ENCODE measurements at regions not wholly inside any gene's neighbourhood (a gene's known extent, or its start where the extent isn't known, plus 50 kb on each side); places are given as distances from the start of the nearest gene placed in this dataset.

GRCh38 chr12:98243190-98243589, 272.2 kb upstream of the TMPO start:
- TF ChIP-seq TAF1 (IDR thresholded peaks at IDR 0.05; ENCODE audit: low read depth) (no peak), MXI1 (conservative IDR thresholded peaks at IDR 0.05; ENCODE audit: poor library complexity, severe bottlenecking) (no peak), RAD21 (conservative IDR thresholded peaks at IDR 0.05) (no peak), POLR2AphosphoS5 (IDR thresholded peaks at IDR 0.05) (no peak), REST (IDR thresholded peaks at IDR 0.05; ENCODE audit: borderline replicate concordance) (no peak), EP300 (conservative IDR thresholded peaks at IDR 0.05; ENCODE audit: poor library complexity, severe bottlenecking) (no peak), SMC3 (conservative IDR thresholded peaks at IDR 0.05; ENCODE audit: poor library complexity) (no peak)
- Histone ChIP-seq H3K36me3 (ENCODE audit: insufficient read depth, low read length) (no peaks in the 10 kb centered on the region), H3F3A (ENCODE audit: insufficient read depth, low read length, poor library complexity, severe bottlenecking) (no peaks in the 10 kb centered on the region), H3K4me3 (ENCODE audit: low read length) (no peak overlapping the region), H3K9me2 (ENCODE audit: insufficient read depth, low read length) (no peaks in the 10 kb centered on the region), H2AFZ (ENCODE audit: low read depth, low read length) (no peak overlapping the region), H3K9me3 (ENCODE audit: low read length) (no peaks in the 10 kb centered on the region), H3K27me3 (ENCODE audit: insufficient read depth, low read depth, low read length) (no peaks in the 10 kb centered on the region), H4K20me1 (ENCODE audit: insufficient read depth) (no peaks in the 10 kb centered on the region), H3K27ac (ENCODE audit: low read length) (no peak overlapping the region), H3K4me2 (ENCODE audit: low read length) (no peak overlapping the region), H3K9ac (ENCODE audit: low read length) (no peak overlapping the region), H3K79me2 (replicated peaks; ENCODE audit: insufficient read depth, low read length) (no peaks in the 10 kb centered on the region)

GRCh38 chr12:98244136-98244535, 271.3 kb upstream of the TMPO start:
- no peak overlapping the region for H3K9ac ChIP-seq (ENCODE audit: low read length)
- no peaks in the 10 kb centered on the region for H3K79me2 ChIP-seq (replicated peaks; ENCODE audit: insufficient read depth, low read length)
- no peak for TF ChIP-seq REST (IDR thresholded peaks at IDR 0.05; ENCODE audit: borderline replicate concordance)
- TF ChIP-seq EP300 (conservative IDR thresholded peaks at IDR 0.05; ENCODE audit: poor library complexity, severe bottlenecking) = no peak
- no peak for TF ChIP-seq CTCF (IDR thresholded peaks at IDR 0.05; ENCODE audit: poor library complexity, severe bottlenecking)
- TF ChIP-seq POLR2AphosphoS5 (IDR thresholded peaks at IDR 0.05) = no peak
- no peak for TF ChIP-seq TAF1 (IDR thresholded peaks at IDR 0.05; ENCODE audit: low read depth)
- TF ChIP-seq SMC3 (conservative IDR thresholded peaks at IDR 0.05; ENCODE audit: poor library complexity) = no peak
- TF ChIP-seq EZH2 (IDR thresholded peaks at IDR 0.05; ENCODE audit: borderline replicate concordance, insufficient read depth, low read length, poor library complexity, severe bottlenecking) = no peak
- no peak for TF ChIP-seq RAD21 (conservative IDR thresholded peaks at IDR 0.05)
- TF ChIP-seq MXI1 (conservative IDR thresholded peaks at IDR 0.05; ENCODE audit: poor library complexity, severe bottlenecking) = no peak
- H3K4me2 ChIP-seq (ENCODE audit: low read length) = no peak overlapping the region
- H3K9me2 ChIP-seq (ENCODE audit: insufficient read depth, low read length) = no peaks in the 10 kb centered on the region
- no peak overlapping the region for H3K4me3 ChIP-seq (ENCODE audit: low read length)
- no peaks in the 10 kb centered on the region for H4K20me1 ChIP-seq (ENCODE audit: insufficient read depth)
- H3F3A ChIP-seq (ENCODE audit: insufficient read depth, low read length, poor library complexity, severe bottlenecking) = no peaks in the 10 kb centered on the region
- no peaks in the 10 kb centered on the region for H3K27me3 ChIP-seq (ENCODE audit: insufficient read depth, low read depth, low read length)
- H2AFZ ChIP-seq (ENCODE audit: low read depth, low read length) = no peak overlapping the region
- no peak overlapping the region for H3K27ac ChIP-seq (ENCODE audit: low read length)
- no peaks in the 10 kb centered on the region for H3K9me3 ChIP-seq (ENCODE audit: low read length)
- no peaks in the 10 kb centered on the region for H3K36me3 ChIP-seq (ENCODE audit: insufficient read depth, low read length)

Data from neural cell (in vitro differentiated cells).